Liver (tissue), 8 donors: ENCODE measurements at regions not wholly inside any gene's neighbourhood (a gene's known extent, or its start where the extent isn't known, plus 50 kb on each side); places are given as distances from the start of the nearest gene placed in this dataset.

ENCODE experiments used
- DNase-seq: peaks from one replicate; pipeline ENCODE4 v3.0.0-alpha.2; 2017; ENCODE audit warnings: low spot score
- H3K27ac ChIP-seq, 2 donors: one replicate each; pipeline ENCODE4 v1.7.0; 2013; ENCODE audit warnings: inconsistent platforms in 2 of 2, low read length in 2 of 2, control low read depth in 1 of 2, low read depth in 1 of 2, mild to moderate bottlenecking in 1 of 2
- H3K27me3 ChIP-seq, 4 donors: one replicate each; pipeline versions ENCODE4 v1.6.1 to v1.7.0; 2013; ENCODE audit warnings: low read length in 3 of 4, inconsistent platforms in 1 of 4, mild to moderate bottlenecking in 1 of 4, moderate library complexity in 1 of 4; ENCODE audit not compliant: control insufficient read depth in 4 of 4, insufficient read depth in 4 of 4
- H3K36me3 ChIP-seq, 4 donors: one replicate each; pipeline versions ENCODE4 v1.6.1 to v1.7.0; 2013; ENCODE audit warnings: low read length in 3 of 4, mild to moderate bottlenecking in 3 of 4, low read depth in 1 of 4, moderate library complexity in 1 of 4; ENCODE audit not compliant: control insufficient read depth in 4 of 4, insufficient read depth in 3 of 4
- H3K4me1 ChIP-seq, 4 donors: one replicate each; pipeline versions ENCODE4 v1.6.1 to v1.7.0; 2013; ENCODE audit warnings: low read length in 3 of 4, mild to moderate bottlenecking in 3 of 4, moderate library complexity in 1 of 4; ENCODE audit not compliant: control insufficient read depth in 4 of 4, insufficient read depth in 4 of 4
- H3K4me3 ChIP-seq, 3 donors: one replicate each; pipeline versions ENCODE4 v1.6.1 to v1.7.0; 2013; ENCODE audit warnings: low read length in 3 of 3, control low read depth in 1 of 3, low read depth in 1 of 3, mild to moderate bottlenecking in 1 of 3
- H3K9ac ChIP-seq, 2 donors: one replicate each; pipeline ENCODE4 v1.7.0; 2013; ENCODE audit warnings: low read length in 2 of 2, mild to moderate bottlenecking in 2 of 2, moderate library complexity in 2 of 2, control low read depth in 1 of 2, low read depth in 1 of 2
- H3K9me3 ChIP-seq, 4 donors: one replicate each; pipeline versions ENCODE4 v1.6.1 to v1.7.0; 2013; ENCODE audit warnings: low read length in 3 of 4; ENCODE audit not compliant: control insufficient read depth in 4 of 4
- ATF3 ChIP-seq: IDR thresholded peaks from 2 replicates; pipeline ENCODE4 v1.6.1; 2016; ENCODE audit warnings: antibody characterized with exemption
- EGR1 ChIP-seq, 2 donors: IDR thresholded peaks; 2 replicates each; pipeline ENCODE4 v1.6.1; 2016 to 2018; ENCODE audit warnings: antibody characterized with exemption in 2 of 2, low read depth in 2 of 2
- FOXA1 ChIP-seq: IDR thresholded peaks from 2 replicates; pipeline ENCODE4 v1.6.1; 2016; ENCODE audit warnings: antibody characterized with exemption
- FOXA2 ChIP-seq: IDR thresholded peaks from 2 replicates; pipeline ENCODE4 v1.6.1; 2016; ENCODE audit warnings: antibody characterized with exemption
- GABPA ChIP-seq, 2 donors: IDR thresholded peaks in 1 of 2; conservative IDR thresholded peaks in 1 of 2; 2 replicates each; pipeline ENCODE4 v1.6.1; 2016; ENCODE audit warnings: antibody characterized with exemption in 2 of 2, mild to moderate bottlenecking in 1 of 2, moderate library complexity in 1 of 2
- HNF4A ChIP-seq, 2 donors: conservative IDR thresholded peaks; 2 replicates each; pipeline ENCODE4 v1.6.1; 2016; ENCODE audit warnings: antibody characterized with exemption in 2 of 2, mild to moderate bottlenecking in 2 of 2
- HNF4G ChIP-seq: IDR thresholded peaks from 2 replicates; pipeline ENCODE4 v1.6.1; 2016; ENCODE audit warnings: antibody characterized with exemption
- JUND ChIP-seq, 2 donors: IDR thresholded peaks; 2 replicates each; pipeline ENCODE4 v1.6.1; 2016; ENCODE audit warnings: antibody characterized with exemption in 2 of 2
- MAX ChIP-seq: IDR thresholded peaks from 2 replicates; pipeline ENCODE4 v1.6.1; 2016; ENCODE audit warnings: antibody characterized with exemption
- NR2F2 ChIP-seq: IDR thresholded peaks from 2 replicates; pipeline ENCODE4 v1.6.1; 2016; ENCODE audit warnings: antibody characterized with exemption
- RAD21 ChIP-seq, 2 donors: IDR thresholded peaks; 2 replicates each; pipeline ENCODE4 v1.6.1; 2016; ENCODE audit warnings: antibody characterized with exemption in 2 of 2, mild to moderate bottlenecking in 2 of 2
- SP1 ChIP-seq: IDR thresholded peaks from 2 replicates; pipeline ENCODE4 v1.6.1; 2018; ENCODE audit warnings: antibody characterized with exemption, mild to moderate bottlenecking
- TAF1 ChIP-seq: conservative IDR thresholded peaks from 2 replicates; pipeline ENCODE4 v1.6.1; 2016; ENCODE audit warnings: antibody characterized with exemption, mild to moderate bottlenecking
- YY1 ChIP-seq: IDR thresholded peaks from 2 replicates; pipeline ENCODE4 v1.6.1; 2016; ENCODE audit warnings: antibody characterized with exemption, mild to moderate bottlenecking
- ZBTB33 ChIP-seq: IDR thresholded peaks from 2 replicates; pipeline ENCODE4 v1.6.1; 2016; ENCODE audit warnings: antibody characterized with exemption
- WGBS: extraction: QIAGEN DNeasy Blood & Tissue Kit; methylation state at CpG from one replicate; pipeline ENCODE4 v1.1.7; 2013; 5-methylcytosine and 5-hydroxymethylcytosine counted together
- TF ChIP-seq, protein P1 (sequence below): fragments of 150-350 bp; IDR thresholded peaks from 2 replicates; pipeline ENCODE4 v1.5.1; 2017; ENCODE audit warnings: improper control_type of control experiment, low read depth, low read length; ENCODE audit not compliant: missing input control
- TF ChIP-seq, protein P2 (sequence below): IDR thresholded peaks from 2 replicates; pipeline ENCODE4 v1.6.1; 2016; ENCODE audit warnings: antibody characterized with exemption, mild to moderate bottlenecking
- donor health status: healthy.
- donor health status: healthy.
- donor health status: healthy.
- donor health status: healthy.
- donor health status: healthy.

- Histone ChIP-seq H3K27me3 (no peaks in the 10 kb centered on the region), H3K27ac (no peak overlapping the region), H3K9ac (no peak overlapping the region), H3K4me1 (peaks cover 0 to 3% (median 2%) of the 10 kb centered on the region in 4 donors), H3K4me3 (no peak overlapping the region), H3K36me3 (no peaks in the 10 kb centered on the region), H3K9me3 (no peaks in the 10 kb centered on the region)
- TF ChIP-seq NR2F2 = no peak
- no peak for TF ChIP-seq FOXA2
- no peak for TF ChIP-seq SP1
- TF ChIP-seq, protein P1, sequence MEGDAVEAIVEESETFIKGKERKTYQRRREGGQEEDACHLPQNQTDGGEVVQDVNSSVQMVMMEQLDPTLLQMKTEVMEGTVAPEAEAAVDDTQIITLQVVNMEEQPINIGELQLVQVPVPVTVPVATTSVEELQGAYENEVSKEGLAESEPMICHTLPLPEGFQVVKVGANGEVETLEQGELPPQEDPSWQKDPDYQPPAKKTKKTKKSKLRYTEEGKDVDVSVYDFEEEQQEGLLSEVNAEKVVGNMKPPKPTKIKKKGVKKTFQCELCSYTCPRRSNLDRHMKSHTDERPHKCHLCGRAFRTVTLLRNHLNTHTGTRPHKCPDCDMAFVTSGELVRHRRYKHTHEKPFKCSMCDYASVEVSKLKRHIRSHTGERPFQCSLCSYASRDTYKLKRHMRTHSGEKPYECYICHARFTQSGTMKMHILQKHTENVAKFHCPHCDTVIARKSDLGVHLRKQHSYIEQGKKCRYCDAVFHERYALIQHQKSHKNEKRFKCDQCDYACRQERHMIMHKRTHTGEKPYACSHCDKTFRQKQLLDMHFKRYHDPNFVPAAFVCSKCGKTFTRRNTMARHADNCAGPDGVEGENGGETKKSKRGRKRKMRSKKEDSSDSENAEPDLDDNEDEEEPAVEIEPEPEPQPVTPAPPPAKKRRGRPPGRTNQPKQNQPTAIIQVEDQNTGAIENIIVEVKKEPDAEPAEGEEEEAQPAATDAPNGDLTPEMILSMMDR = no peak
- TF ChIP-seq ZBTB33 = no peak
- no peak for TF ChIP-seq FOXA1
- TF ChIP-seq RAD21 (IDR thresholded peaks at IDR 0.05) = no peak
- TF ChIP-seq, protein P2, sequence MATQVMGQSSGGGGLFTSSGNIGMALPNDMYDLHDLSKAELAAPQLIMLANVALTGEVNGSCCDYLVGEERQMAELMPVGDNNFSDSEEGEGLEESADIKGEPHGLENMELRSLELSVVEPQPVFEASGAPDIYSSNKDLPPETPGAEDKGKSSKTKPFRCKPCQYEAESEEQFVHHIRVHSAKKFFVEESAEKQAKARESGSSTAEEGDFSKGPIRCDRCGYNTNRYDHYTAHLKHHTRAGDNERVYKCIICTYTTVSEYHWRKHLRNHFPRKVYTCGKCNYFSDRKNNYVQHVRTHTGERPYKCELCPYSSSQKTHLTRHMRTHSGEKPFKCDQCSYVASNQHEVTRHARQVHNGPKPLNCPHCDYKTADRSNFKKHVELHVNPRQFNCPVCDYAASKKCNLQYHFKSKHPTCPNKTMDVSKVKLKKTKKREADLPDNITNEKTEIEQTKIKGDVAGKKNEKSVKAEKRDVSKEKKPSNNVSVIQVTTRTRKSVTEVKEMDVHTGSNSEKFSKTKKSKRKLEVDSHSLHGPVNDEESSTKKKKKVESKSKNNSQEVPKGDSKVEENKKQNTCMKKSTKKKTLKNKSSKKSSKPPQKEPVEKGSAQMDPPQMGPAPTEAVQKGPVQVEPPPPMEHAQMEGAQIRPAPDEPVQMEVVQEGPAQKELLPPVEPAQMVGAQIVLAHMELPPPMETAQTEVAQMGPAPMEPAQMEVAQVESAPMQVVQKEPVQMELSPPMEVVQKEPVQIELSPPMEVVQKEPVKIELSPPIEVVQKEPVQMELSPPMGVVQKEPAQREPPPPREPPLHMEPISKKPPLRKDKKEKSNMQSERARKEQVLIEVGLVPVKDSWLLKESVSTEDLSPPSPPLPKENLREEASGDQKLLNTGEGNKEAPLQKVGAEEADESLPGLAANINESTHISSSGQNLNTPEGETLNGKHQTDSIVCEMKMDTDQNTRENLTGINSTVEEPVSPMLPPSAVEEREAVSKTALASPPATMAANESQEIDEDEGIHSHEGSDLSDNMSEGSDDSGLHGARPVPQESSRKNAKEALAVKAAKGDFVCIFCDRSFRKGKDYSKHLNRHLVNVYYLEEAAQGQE = no peak
- no peak for TF ChIP-seq GABPA (IDR thresholded peaks at IDR 0.05 in 1 of 2, conservative IDR thresholded peaks at IDR 0.05 in 1 of 2)
- TF ChIP-seq HNF4G = no peak
- TF ChIP-seq TAF1 = no peak
- no peak for TF ChIP-seq EGR1 (IDR thresholded peaks at IDR 0.05; ENCODE audit: low read depth in 2 of 2)
- TF ChIP-seq HNF4A (conservative IDR thresholded peaks at IDR 0.05) = no peak
- TF ChIP-seq JUND (IDR thresholded peaks at IDR 0.05) = no peak
- no peak for TF ChIP-seq ATF3
- no peak for TF ChIP-seq YY1
- DNase-seq = no peak
- 95% methylated on average over 4 of the region's 4 CpGs for WGBS
Measured at GRCh38 chr7:47693216-47693615, 111.3 kb upstream of the TNS3 start.

DNA sequence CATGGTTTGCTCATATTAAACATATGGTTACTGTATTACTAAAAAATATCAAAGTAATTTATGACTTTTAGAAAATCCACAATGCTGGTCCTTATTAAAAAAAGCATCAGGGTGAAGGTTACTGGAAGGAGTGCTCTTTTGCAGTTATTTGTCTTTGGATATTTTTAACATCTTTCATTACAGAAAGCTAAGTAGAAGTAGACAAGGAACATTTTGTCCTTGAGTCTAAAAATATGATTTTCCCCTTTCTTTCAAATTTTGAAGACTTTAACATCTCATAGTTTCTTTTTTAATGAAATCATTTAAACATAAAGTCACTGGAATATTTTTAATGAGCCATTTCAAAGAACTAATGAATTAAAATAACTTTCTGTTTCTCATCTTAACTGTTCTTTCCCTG, 110.1 kb upstream of the TNS3 start:
- TF ChIP-seq, protein P1 = no peak
- TF ChIP-seq EGR1 (IDR thresholded peaks at IDR 0.05; ENCODE audit: low read depth in 2 of 2) (no peak), NR2F2 (no peak), GABPA (IDR thresholded peaks at IDR 0.05 in 1 of 2, conservative IDR thresholded peaks at IDR 0.05 in 1 of 2) (no peak), SP1 (no peak), MAX (no peak), RAD21 (IDR thresholded peaks at IDR 0.05) (no peak)
- no peaks in the 10 kb centered on the region for H3K9me3 ChIP-seq
- H3K4me3 ChIP-seq = no peak overlapping the region
- no peaks in the 10 kb centered on the region for H3K27me3 ChIP-seq
- H3K4me1 ChIP-seq = peaks cover 0 to 3% (median 2%) of the 10 kb centered on the region in 4 donors
- H3K27ac ChIP-seq = no peak overlapping the region
- no peak overlapping the region for H3K9ac ChIP-seq
- H3K36me3 ChIP-seq = no peaks in the 10 kb centered on the region
- DNase-seq = no peak
